SK-N-MC (cell line): ENCODE measurements at regions not wholly inside any gene's neighbourhood (a gene's known extent, or its start where the extent isn't known, plus 50 kb on each side); places are given as distances from the start of the nearest gene placed in this dataset.

Experiments
- EZH2 ChIP-seq: fragments of 200-600 bp; sonication (generic); IDR thresholded peaks from one replicate; pipeline ENCODE4 v1.6.1; 2017; ENCODE audit warnings: antibody characterized with exemption
- POLR2AphosphoS5 ChIP-seq: IDR thresholded peaks from 2 replicates; pipeline ENCODE4 v1.6.1; 2012; ENCODE audit warnings: mild to moderate bottlenecking, low read depth, low read length, borderline replicate concordance

- TF ChIP-seq POLR2AphosphoS5 (no peak), EZH2 (no peak)
Observed at GRCh38 chr3:84547971-84548970, 410.5 kb upstream of the CADM2 start.
